ENCODE measurements at regions not wholly inside any gene's neighbourhood (a gene's known extent, or its start where the extent isn't known, plus 50 kb on each side); places are given as distances from the start of the nearest gene placed in this dataset.

GRCh38 chr14:28571636-28572035 is 195.0 kb upstream of the FOXG1 start:
- ChIA-PET POLR2A (no interaction called here), CTCF (no interaction called here)
- Mint-ChIP-seq H3K27ac (no peak overlapping the region), H3K36me3 (ENCODE audit: low read depth) (no peaks in the 10 kb centered on the region), H3K27me3 (no peaks in the 10 kb centered on the region), H3K4me1 (ENCODE audit: low read depth) (no peaks in the 10 kb centered on the region), H3K9me3 (peaks cover 5% of the 10 kb centered on the region), H3K4me3 (no peak overlapping the region)
- ATAC-seq (no peak), DNase-seq (no peak)
- TF ChIP-seq CTCF (IDR thresholded peaks at IDR 0.05): no peak
- intact Hi-C loops (cut with micrococcal nuclease): no loop called here

- peaks cover 14% of the 10 kb centered on the region for H3K9me3 Mint-ChIP-seq
- no peaks in the 10 kb centered on the region for H3K36me3 Mint-ChIP-seq (ENCODE audit: low read depth)
- POLR2A ChIA-PET: no interaction called here
- no peaks in the 10 kb centered on the region for H3K27me3 Mint-ChIP-seq
- CTCF ChIA-PET: no interaction called here
- DNase-seq: no peak
- no peaks in the 10 kb centered on the region for H3K4me1 Mint-ChIP-seq (ENCODE audit: low read depth)
- TF ChIP-seq CTCF (IDR thresholded peaks at IDR 0.05): no peak
- ATAC-seq: no peak
- intact Hi-C loops (cut with micrococcal nuclease): no loop called here
- no peak overlapping the region for H3K27ac Mint-ChIP-seq
- no peak overlapping the region for H3K4me3 Mint-ChIP-seq
These were observed 190.1 kb upstream of the FOXG1 start for GRCh38 chr14:28576523-28576922.

- no peak for DNase-seq
- TF ChIP-seq CTCF (IDR thresholded peaks at IDR 0.05): no peak
- H3K36me3 Mint-ChIP-seq (ENCODE audit: low read depth): no peaks in the 10 kb centered on the region
- POLR2A ChIA-PET: no interaction called here
- no peak for ATAC-seq
- H3K4me3 Mint-ChIP-seq: no peak overlapping the region
- CTCF ChIA-PET: no interaction called here
- intact Hi-C loops (cut with micrococcal nuclease): no loop called here
- peaks cover 14% of the 10 kb centered on the region for H3K9me3 Mint-ChIP-seq
- no peaks in the 10 kb centered on the region for H3K27me3 Mint-ChIP-seq
- no peak overlapping the region for H3K27ac Mint-ChIP-seq
- H3K4me1 Mint-ChIP-seq (ENCODE audit: low read depth): no peaks in the 10 kb centered on the region
These were observed 189.4 kb upstream of the FOXG1 start for GRCh38 chr14:28577187-28577586.

- TF ChIP-seq CTCF (IDR thresholded peaks at IDR 0.05): no peak
- Mint-ChIP-seq H3K27ac (no peak overlapping the region), H3K4me1 (ENCODE audit: low read depth) (no peaks in the 10 kb centered on the region), H3K4me3 (no peak overlapping the region), H3K9me3 (peaks cover 12% of the 10 kb centered on the region), H3K36me3 (ENCODE audit: low read depth) (no peaks in the 10 kb centered on the region), H3K27me3 (no peaks in the 10 kb centered on the region)
- CTCF ChIA-PET: no interaction called here
- ATAC-seq (no peak), DNase-seq (no peak)
- POLR2A ChIA-PET: no interaction called here
- intact Hi-C loops (cut with micrococcal nuclease): no loop called here
These were observed 188.9 kb upstream of the FOXG1 start for GRCh38 chr14:28577711-28578131.

- H3K27me3 Mint-ChIP-seq: no peaks in the 10 kb centered on the region
- H3K4me1 Mint-ChIP-seq (ENCODE audit: low read depth): no peaks in the 10 kb centered on the region
- POLR2A ChIA-PET: no interaction called here
- intact Hi-C loops (cut with micrococcal nuclease): no loop called here
- H3K4me3 Mint-ChIP-seq: no peak overlapping the region
- ATAC-seq (no peak), DNase-seq (no peak)
- H3K36me3 Mint-ChIP-seq (ENCODE audit: low read depth): no peaks in the 10 kb centered on the region
- no peak for TF ChIP-seq CTCF (IDR thresholded peaks at IDR 0.05)
- H3K27ac Mint-ChIP-seq: no peak overlapping the region
- CTCF ChIA-PET: no interaction called here
- H3K9me3 Mint-ChIP-seq: peaks cover 11% of the 10 kb centered on the region
These were observed 181.6 kb upstream of the FOXG1 start for GRCh38 chr14:28584951-28585350.

Measured in activated CD8-positive, alpha-beta T cell treated with anti-CD3 and anti-CD28 coated beads for 36 hours (primary cell).